MCF 10A (cell line): ENCODE measurements at regions not wholly inside any gene's neighbourhood (a gene's known extent, or its start where the extent isn't known, plus 50 kb on each side); places are given as distances from the start of the nearest gene placed in this dataset.

Experiments used
- BruUV-seq: library from RNA; stranded (reverse); fragments of 400-500 nt; replicated peaks from 2 replicates; lab custom pipeline; 2021; lab: Mats Ljungman, UMichigan
- CTCF ChIA-PET: fragments of 300-600 bp; sonication (Branson Sonifier 250); formaldehyde crosslinking; extraction: SDS; loops from one replicate; lab custom pipeline; 2021; ENCODE audit warnings: antibody characterized with exemption, inconsistent platforms; lab: Yijun Ruan, JAX
- POLR2A ChIA-PET: fragments of 300-600, 350-650 bp; sonication (Branson Sonifier 250); formaldehyde crosslinking; extraction: SDS; loops from one replicate; lab custom pipeline; 2020; ENCODE audit warnings: antibody characterized with exemption, inconsistent platforms; lab: Yijun Ruan, JAX
- DNase-seq: peaks from one replicate; pipeline ENCODE4 v3.0.0-alpha.2; 2018; ENCODE audit not compliant: unreplicated experiment
- H3K27ac Mint-ChIP-seq: one replicate; pipeline ENCODE4 v1.8.0; 2022; ENCODE audit warnings: mild to moderate bottlenecking, low read depth, mixed read lengths; ENCODE audit not compliant: unreplicated experiment
- H3K27me3 Mint-ChIP-seq: one replicate; pipeline ENCODE4 v1.8.0; 2022; ENCODE audit warnings: mixed read lengths; ENCODE audit not compliant: insufficient read depth, unreplicated experiment
- H3K36me3 Mint-ChIP-seq: one replicate; pipeline ENCODE4 v1.8.0; 2022; ENCODE audit warnings: mild to moderate bottlenecking, moderate library complexity, mixed read lengths; ENCODE audit not compliant: insufficient read depth, unreplicated experiment
- H3K4me1 Mint-ChIP-seq: one replicate; pipeline ENCODE4 v1.8.0; 2022; ENCODE audit warnings: mixed read lengths; ENCODE audit not compliant: insufficient read depth, unreplicated experiment
- H3K4me3 Mint-ChIP-seq: one replicate; pipeline ENCODE4 v1.8.0; 2022; ENCODE audit warnings: mild to moderate bottlenecking, moderate library complexity, mixed read lengths; ENCODE audit not compliant: unreplicated experiment
- H3K9me3 Mint-ChIP-seq: one replicate; pipeline ENCODE4 v1.8.0; 2022; ENCODE audit warnings: mixed read lengths; ENCODE audit not compliant: unreplicated experiment
- intact Hi-C: fragments of 100-400 bp; cut with micrococcal nuclease; formaldehyde crosslinking; loops from 2 replicates; pipeline ENCODE4 v1.14.1; 2022
- TF ChIP-seq, protein P1 (sequence below): fragments of 200-600 bp; IDR thresholded peaks from one replicate; pipeline ENCODE4 v1.8.0; 2022; ENCODE audit warnings: antibody characterized with exemption, mild to moderate bottlenecking; ENCODE audit not compliant: unreplicated experiment

DNA sequence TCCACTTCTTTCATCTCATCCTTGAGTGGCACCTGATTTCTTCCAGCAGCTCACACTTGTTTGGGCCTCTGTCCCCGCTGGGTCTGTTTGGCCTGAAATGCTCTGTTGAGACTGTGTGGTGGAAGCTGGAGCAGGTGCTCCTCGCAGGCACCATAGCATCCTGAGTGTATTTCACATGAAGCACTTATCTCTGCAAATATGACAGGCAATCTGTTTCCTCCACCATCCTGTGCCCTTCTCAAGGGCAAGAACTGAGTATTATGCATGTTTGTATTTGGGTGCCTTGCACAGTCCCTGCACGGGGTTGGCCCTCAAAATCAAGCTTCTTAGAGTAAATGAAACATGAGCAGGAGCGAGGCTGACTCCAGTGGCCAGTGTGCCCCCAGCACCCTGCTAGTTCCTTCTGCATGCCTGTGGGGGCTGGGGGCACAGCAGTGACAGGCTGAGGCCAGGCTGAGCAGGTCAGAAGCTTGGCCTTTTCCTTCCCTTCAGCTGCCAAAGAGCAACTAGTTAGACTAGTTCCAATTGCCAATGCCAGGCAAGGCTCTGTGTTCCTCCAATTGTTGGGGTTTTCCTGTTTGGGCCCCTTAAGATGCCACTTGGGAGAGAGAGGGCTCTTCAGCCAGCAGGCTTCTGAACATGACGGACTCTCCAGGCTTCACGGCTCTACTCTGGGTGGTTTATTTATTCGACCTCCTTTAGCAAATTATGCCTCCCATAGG, 129.6 kb upstream of the ATP1A1 start:
- H3K4me3 Mint-ChIP-seq: no peak overlapping the region
- H3K27ac Mint-ChIP-seq: no peak overlapping the region
- no peaks in the 10 kb centered on the region for H3K36me3 Mint-ChIP-seq
- DNase-seq: no peak
- no TSS peak for BruUV-seq
- H3K27me3 Mint-ChIP-seq: no peaks in the 10 kb centered on the region
- ChIA-PET POLR2A (interaction anchor here (1.0 to 1.3 kb wide), 3 partner anchors 25 to 130 kb away, joined by 3 to 4 read pairs (median 3); partner anchors contain the start of gene ATP1A1), CTCF (interaction anchor here (1.6 kb wide), 1 partner anchor 8 kb away, joined by 4 read pairs; no protein-coding TSS in a partner anchor)
- TF ChIP-seq, protein P1, sequence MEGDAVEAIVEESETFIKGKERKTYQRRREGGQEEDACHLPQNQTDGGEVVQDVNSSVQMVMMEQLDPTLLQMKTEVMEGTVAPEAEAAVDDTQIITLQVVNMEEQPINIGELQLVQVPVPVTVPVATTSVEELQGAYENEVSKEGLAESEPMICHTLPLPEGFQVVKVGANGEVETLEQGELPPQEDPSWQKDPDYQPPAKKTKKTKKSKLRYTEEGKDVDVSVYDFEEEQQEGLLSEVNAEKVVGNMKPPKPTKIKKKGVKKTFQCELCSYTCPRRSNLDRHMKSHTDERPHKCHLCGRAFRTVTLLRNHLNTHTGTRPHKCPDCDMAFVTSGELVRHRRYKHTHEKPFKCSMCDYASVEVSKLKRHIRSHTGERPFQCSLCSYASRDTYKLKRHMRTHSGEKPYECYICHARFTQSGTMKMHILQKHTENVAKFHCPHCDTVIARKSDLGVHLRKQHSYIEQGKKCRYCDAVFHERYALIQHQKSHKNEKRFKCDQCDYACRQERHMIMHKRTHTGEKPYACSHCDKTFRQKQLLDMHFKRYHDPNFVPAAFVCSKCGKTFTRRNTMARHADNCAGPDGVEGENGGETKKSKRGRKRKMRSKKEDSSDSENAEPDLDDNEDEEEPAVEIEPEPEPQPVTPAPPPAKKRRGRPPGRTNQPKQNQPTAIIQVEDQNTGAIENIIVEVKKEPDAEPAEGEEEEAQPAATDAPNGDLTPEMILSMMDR: no peak
- no peaks in the 10 kb centered on the region for H3K9me3 Mint-ChIP-seq
- H3K4me1 Mint-ChIP-seq: peaks cover 14% of the 10 kb centered on the region
- intact Hi-C loops: no loop called here

DNA sequence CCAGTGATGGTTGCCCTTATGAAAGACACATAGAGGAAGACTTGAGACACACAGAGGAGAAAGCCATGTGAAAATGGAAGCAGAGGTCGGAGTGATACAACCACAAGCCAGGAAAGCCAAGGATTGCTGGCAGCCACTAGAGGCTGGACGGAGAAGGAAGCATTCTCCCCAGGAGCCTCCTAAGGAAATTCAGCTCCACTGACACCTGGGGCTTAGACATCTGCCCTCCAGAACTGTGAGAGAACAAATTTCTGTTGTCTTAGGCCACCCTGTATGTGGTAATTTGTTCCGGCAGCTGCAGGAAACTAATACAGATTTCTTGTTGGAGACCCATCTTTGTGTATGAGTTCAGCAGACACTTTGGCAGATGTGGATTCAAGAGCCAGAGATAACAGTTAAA, 126.9 kb upstream of the ATP1A1 start:
- POLR2A ChIA-PET: no interaction called here
- no peak for DNase-seq
- intact Hi-C loops: no loop called here
- Mint-ChIP-seq H3K4me3 (no peak overlapping the region), H3K27me3 (no peaks in the 10 kb centered on the region), H3K36me3 (no peaks in the 10 kb centered on the region), H3K4me1 (peaks cover 9% of the 10 kb centered on the region), H3K27ac (no peak overlapping the region), H3K9me3 (no peaks in the 10 kb centered on the region)
- CTCF ChIA-PET: no interaction called here
- TF ChIP-seq, protein P1: no peak
- BruUV-seq: no TSS peak

DNA sequence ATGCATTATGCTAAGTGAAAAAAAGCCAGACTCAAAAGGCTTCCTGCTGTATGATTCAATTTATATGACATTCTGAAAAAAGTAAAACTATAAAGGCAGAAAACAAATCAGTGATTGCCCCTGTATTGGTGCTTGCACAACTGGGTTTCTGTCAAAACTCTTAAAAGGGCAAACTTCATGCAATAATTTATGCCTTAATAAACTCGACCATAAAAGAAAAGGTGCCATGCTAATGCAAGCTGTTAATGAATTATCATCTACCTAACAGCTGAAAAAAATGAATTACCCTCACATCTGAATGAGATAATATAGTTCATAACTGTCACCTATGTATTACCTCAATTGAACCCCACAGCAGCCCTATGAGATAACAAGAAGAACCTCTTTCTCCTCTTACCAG, 120.8 kb upstream of the ATP1A1 start:
- BruUV-seq: no TSS peak
- no peaks in the 10 kb centered on the region for H3K27me3 Mint-ChIP-seq
- H3K36me3 Mint-ChIP-seq: no peaks in the 10 kb centered on the region
- H3K27ac Mint-ChIP-seq: no peak overlapping the region
- DNase-seq: no peak
- H3K4me1 Mint-ChIP-seq: no peaks in the 10 kb centered on the region
- TF ChIP-seq, protein P1: no peak
- no peak overlapping the region for H3K4me3 Mint-ChIP-seq
- ChIA-PET CTCF (no interaction called here), POLR2A (interaction anchor here (0.6 kb wide), 1 partner anchor 121 kb away, joined by 4 read pairs; no protein-coding TSS in a partner anchor)
- no peaks in the 10 kb centered on the region for H3K9me3 Mint-ChIP-seq
- intact Hi-C loops: no loop called here

DNA sequence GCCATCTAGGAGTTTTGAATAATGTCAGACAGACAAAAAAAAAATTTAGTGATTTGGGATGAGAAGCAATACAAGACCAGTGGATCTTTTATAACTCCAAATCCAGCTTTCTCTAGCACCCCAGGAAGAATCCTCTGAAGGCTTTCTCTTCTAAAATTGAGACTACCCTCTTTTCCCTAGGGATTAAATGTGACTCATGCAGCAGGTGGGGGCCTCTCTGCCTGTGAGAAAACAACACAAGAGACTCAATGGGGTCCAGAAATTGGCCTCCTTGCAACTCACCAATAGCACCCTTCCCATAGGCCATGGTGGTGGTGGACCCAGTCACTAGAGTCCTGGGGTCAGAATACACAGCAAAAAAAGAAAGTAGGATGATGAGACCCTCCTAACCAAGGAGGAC, 120.3 kb upstream of the ATP1A1 start:
- no peaks in the 10 kb centered on the region for H3K4me1 Mint-ChIP-seq
- ChIA-PET POLR2A (interaction anchor here (0.6 kb wide), 1 partner anchor 121 kb away, joined by 4 read pairs; no protein-coding TSS in a partner anchor), CTCF (no interaction called here)
- TF ChIP-seq, protein P1: no peak
- no peaks in the 10 kb centered on the region for H3K36me3 Mint-ChIP-seq
- BruUV-seq: no TSS peak
- no peak overlapping the region for H3K27ac Mint-ChIP-seq
- intact Hi-C loops: no loop called here
- no peaks in the 10 kb centered on the region for H3K9me3 Mint-ChIP-seq
- H3K4me3 Mint-ChIP-seq: no peak overlapping the region
- no peak for DNase-seq
- H3K27me3 Mint-ChIP-seq: no peaks in the 10 kb centered on the region
